NCI-H2029 (cell line): ENCODE measurements at regions not wholly inside any gene's neighbourhood (a gene's known extent, or its start where the extent isn't known, plus 50 kb on each side); places are given as distances from the start of the nearest gene placed in this dataset.

ENCODE experiments used
- DNase-seq: peaks from one replicate; lab custom pipeline; 2025; lab: John Stamatoyannopoulos, UW

DNA sequence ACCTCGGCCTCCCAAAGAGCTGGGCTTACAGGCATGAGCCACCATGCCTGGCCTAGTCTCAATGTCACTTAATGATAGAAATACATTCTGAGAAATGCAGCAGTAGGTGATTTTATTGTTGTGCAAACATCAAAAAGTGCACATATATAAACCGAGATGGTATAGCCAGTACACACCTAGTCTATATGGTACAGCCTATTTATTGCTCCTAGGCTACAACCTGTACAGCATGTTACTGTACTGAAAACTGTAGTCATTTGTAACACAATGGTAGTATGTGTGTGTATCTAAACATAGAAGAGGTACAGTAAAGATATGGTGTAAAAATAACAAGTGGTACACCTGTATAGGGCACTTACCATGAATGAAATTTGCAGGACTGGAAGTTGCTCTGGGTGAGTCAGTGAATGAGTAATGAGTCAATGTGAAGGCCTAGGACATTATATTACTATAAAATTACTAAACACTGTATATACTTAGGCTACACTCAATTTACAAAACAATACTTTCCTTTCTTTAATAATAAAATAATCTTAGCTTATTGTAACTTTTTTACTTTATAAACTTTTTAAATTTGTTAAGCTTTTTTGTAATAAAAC lies 166.7 kb upstream of the SYT1 start:
- no peak for DNase-seq

GRCh38 chr12:78698747-78699146 lies 165.8 kb upstream of the SYT1 start:
- no peak for DNase-seq

DNA sequence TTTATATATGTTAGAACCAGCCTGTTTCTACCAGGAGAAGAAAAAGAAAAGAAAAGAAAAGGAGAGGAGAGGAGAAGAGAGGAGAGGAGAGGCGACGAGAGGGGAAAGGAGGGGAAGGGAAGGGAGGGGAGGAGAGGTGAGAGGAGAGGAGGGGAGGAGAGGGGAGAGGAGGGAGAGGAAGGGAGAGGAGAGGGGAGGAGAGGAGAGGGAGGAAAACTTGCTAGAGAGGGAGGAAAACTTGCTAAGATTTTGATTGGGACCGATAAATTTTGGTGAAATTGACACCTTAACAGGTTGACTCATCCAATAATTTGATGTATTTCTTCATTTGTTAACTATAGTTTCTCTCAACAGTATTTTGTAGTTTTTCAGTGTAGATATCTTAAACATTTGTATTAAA lies 164.0 kb upstream of the SYT1 start:
- DNase-seq = no peak

- DNase-seq = no peak
Observed at GRCh38 chr12:78703820-78704525, 160.6 kb upstream of the SYT1 start.

DNA sequence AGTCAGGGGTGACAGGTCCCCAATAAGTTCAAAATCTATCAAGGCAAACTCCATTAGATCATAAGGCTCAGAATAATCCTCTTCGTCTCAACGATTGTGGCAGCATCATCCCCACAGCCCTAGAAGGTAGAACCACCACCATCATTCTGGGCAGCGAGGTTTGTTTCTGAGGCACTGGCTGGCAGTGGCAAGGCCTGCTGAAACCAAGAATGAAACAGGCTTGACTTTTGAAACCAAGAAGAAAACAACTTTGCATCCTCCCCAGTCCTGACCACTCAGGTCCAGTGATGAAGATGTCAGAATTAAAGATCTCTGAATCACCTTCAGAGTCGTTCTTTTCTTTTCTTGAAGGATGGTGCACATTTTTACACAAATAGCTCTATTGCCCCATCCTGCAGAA lies 152.6 kb upstream of the SYT1 start:
- DNase-seq = no peak

GRCh38 chr12:78712834-78713481 lies 151.6 kb upstream of the SYT1 start:
- no peak for DNase-seq

GRCh38 chr12:78719721-78720120 lies 144.9 kb upstream of the SYT1 start:
- no peak for DNase-seq

DNA sequence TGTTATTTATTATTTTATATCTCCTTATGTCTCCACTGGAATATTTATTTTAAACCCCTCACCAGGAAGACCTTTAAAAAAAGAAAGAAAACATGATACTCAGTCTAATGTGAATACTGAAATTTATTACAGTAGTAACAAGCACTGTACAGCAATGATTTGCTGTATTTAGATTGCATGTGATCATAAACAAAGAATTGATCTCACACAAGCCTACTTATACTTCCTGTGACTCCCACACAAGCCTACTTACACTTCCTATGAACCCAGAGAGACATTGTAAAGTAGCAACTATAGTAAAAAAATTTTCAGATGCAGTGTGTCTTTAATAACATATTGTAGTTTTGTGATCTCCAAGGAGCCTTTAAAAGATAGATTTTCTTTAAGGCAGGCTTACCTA lies 142.7 kb upstream of the SYT1 start:
- DNase-seq = no peak

- DNase-seq = no peak
Observed at GRCh38 chr12:78725033-78725432, 139.5 kb upstream of the SYT1 start.

GRCh38 chr12:78725951-78726580 lies 138.5 kb upstream of the SYT1 start:
- peak; percentile 15 for DNase-seq

GRCh38 chr12:78726854-78727253 lies 137.7 kb upstream of the SYT1 start:
- DNase-seq = no peak

DNA sequence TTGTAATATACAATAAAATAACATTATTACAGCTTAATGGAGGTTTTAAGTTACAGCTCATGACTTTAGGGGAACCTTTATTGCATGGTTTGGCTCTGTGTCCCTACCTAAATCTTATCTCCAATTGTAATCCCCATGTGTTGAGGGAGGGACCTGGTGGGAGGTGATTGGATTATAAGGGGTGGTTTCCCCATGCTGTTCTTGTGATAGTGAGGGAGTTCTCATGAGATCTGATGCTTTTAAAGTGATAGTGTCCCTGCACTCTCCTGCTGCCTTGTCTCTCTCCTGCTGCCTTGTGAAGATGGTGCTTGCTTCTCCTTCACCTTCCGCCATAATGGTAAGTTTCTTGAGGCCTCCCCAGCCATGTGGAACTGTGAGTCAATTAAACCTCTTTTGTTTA lies 132.1 kb upstream of the SYT1 start:
- DNase-seq = no peak

DNA sequence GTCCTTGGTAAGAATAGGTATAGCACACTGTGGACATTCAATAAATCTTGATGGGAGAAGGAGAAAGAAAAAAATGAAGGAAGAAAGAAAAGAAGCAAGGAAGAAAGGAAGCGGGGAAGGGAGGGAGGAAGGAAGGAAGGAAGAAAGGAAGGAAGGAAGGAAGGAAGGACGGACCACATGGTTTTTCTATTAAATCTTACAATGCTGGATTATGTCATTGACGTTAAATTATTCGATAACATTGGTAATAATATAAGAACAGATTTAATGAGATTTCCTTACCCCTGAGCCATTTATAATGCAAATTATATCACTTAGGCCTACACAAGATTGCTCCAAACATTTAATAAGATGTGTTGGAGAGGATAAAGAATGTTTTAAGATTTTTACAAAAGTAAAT lies 124.9 kb upstream of the SYT1 start:
- no peak for DNase-seq

DNA sequence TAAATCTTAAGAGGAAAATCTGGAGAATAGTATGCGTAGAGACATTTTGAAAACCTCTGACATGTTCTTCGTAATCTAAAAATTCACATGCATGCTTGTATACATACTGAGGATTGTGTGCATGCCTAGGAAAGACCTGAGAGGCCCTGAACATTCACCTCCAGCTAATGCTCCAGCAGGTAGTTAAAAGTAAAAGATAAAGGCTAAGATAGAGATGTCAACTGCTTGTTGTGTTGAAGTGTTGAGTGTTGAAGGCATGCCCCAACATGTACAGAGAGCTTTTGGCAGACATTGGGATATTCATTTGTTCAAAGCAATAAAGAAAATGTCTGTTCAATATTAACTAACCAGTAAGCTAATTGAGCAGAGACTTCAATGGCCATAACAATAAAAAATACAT lies 118.6 kb upstream of the SYT1 start:
- no peak for DNase-seq

DNA sequence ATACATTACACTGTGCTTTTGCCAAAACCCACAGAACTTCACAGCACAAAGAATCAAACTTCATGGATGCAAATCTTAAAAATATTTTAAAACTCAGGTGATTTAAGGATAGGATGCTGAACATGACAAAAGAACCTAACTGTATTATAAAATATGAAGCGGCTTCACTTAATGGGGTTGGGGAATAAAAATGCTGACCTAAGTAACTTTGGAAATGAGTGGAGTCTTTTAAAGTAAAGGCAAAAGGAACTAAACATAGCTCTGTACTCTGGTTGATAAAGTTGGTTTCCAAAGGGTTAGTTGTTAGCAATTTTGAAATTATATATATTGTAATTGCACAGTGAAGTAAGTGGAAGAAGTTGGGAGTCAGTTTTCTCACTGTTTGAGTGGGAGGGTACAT lies 111.5 kb upstream of the SYT1 start:
- no peak for DNase-seq

- no peak for DNase-seq
Observed at GRCh38 chr12:78756936-78757335, 107.6 kb upstream of the SYT1 start.

GRCh38 chr12:78759367-78759766 lies 105.2 kb upstream of the SYT1 start:
- no peak for DNase-seq

DNA sequence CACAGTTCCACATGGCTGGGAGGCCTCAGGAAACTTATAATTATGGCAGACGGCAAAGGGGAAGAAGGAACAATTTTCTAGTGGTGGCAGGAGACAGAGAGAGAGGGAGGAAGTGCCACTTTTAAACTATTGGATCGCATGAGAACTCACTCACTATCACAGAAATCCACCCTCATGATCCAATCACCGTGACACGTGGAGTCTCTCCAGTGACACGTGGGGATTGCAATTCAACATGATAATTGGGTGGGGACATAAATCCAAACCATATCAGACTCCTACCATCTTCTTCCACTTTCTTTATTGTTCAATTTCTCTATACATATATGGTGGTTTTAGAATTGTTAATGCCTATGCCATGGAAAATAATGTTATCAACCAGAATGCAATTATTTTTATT lies 103.7 kb upstream of the SYT1 start:
- DNase-seq = no peak

DNA sequence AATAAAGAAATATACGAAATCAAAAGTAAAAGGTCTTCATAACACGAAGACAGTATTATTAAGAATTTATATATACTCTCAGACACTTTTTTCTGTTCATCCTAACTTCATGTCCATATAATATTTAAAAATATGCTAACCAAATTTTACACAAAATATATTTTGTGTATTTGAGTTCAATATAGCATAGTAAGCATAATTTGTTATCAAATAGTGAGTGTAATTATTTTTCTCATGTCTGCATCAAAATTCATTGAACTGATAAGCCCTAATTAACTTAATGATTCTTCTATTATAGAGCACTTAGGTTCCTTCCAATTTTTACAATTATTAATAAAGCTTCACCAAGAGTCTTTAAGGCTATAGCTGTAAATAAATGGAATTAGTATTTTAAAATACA lies 99.7 kb upstream of the SYT1 start:
- DNase-seq = no peak

DNA sequence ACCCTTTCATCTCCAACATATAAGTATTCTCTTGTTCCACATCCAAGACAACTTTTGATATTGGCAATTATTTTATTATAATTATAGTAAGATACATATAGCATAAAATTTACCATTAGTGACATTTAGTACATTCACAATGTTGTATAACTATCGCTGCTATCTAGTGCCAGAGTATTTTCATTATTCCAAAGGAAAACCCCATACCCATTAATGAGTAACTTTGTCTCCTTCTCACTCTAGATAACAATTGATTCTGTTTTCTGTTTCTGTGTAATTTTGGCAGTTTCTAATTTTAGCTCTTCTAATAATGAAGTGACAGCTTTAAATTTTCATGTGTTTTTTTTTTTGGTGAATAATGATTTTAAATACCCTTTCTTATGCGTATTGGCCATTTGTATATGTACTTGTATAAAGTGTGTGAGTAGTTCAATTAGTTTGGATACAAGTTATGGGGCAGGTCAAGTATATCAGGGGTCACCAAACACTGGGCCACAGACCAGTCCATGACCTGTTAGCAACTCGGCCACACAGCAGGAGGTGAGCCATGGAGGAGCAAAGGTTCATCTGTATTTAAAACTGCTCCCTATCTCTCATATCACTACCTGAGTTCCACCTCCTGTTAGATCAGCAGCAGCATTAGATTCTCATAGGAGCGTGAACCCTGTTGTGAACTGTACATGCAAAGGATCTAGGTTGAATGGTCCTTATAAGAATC lies 97.2 kb upstream of the SYT1 start:
- DNase-seq = no peak

- no peak for DNase-seq
Observed at GRCh38 chr12:78778339-78778738, 86.2 kb upstream of the SYT1 start.

- DNase-seq = no peak
Observed at GRCh38 chr12:78787576-78787975, 77.0 kb upstream of the SYT1 start.

DNA sequence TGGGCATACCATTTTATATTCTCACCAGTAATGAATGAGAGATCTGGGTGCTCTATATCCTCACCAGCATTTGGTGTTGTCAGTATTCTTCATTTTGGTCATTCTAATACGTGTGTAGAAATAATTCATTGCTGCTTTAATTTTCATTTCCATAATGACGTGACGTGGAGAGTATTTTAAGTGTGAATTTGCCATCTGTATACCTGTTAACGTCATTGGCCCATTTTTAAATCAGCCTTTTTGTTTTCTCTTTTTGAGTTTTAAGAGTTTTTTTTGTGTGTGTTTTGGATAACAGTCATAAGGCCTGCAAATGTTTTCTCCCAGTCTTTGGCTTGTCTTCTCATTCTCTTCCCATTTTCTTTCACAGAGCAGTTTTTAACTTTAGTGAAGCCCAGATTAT lies 74.4 kb upstream of the SYT1 start:
- no peak for DNase-seq
